K562 (cell line): ENCODE measurements at regions not wholly inside any gene's neighbourhood (a gene's known extent, or its start where the extent isn't known, plus 50 kb on each side); places are given as distances from the start of the nearest gene placed in this dataset.

Source experiments
- ATAC-seq: fragments of 200-7000 bp; cut with Tn5 transposase; 3 replicates; pipeline ENCODE4 v1.9.1; 2020; ENCODE audit warnings: moderate library complexity
- BruUV-seq: library from RNA; stranded (reverse); fragments of 400-500 nt; replicated peaks from 2 replicates; lab custom pipeline; 2021; lab: Mats Ljungman, UMichigan
- CTCF ChIA-PET: fragments of 300-600 bp; formaldehyde crosslinking; extraction: SDS; loops from one replicate; lab custom pipeline; 2021; ENCODE audit warnings: low intra/inter-chr PET ratio; lab: Yijun Ruan, JAX
- POLR2A ChIA-PET: fragments of 300-600, 350-650 bp; sonication (Branson Sonifier 250); formaldehyde crosslinking; extraction: SDS; loops from one replicate; lab custom pipeline; 2021; ENCODE audit warnings: antibody characterized with exemption, inconsistent platforms; lab: Yijun Ruan, JAX
- DNase-seq, 4 experiments: peaks; one replicate each; pipeline versions ENCODE4 v3.0.0 to v3.0.0-alpha.2; 2011 to 2018; ENCODE audit warnings: low spot score in 3 of 4, mixed read lengths in 3 of 4; ENCODE audit errors: extremely low read depth in 1 of 4
- FAIRE-seq: peaks from 2 replicates; lab custom pipeline; 2011; peaks lifted over from hg19 to GRCh38; lab: Jason Lieb, UNC
- H2AFZ ChIP-seq: 2 replicates; pipeline ENCODE4 v1.6.0; 2011; ENCODE audit warnings: low read depth, low read length, control low read depth, inconsistent platforms
- H3K27ac ChIP-seq: fragments of 200-600 bp; 3 replicates; pipeline ENCODE4 v1.8.0; 2011; ENCODE audit warnings: low read depth, mild to moderate bottlenecking, control low read depth, inconsistent platforms, low read length, moderate library complexity, mixed read lengths; ENCODE audit errors: extremely low read depth
- H3K27me3 ChIP-seq, 2 experiments: fragments of 300-600 bp in 1 of 2; 2 replicates in 1 of 2; 3 replicates in 1 of 2; pipeline versions ENCODE4 v1.6.0 to v1.8.0; 2011; ENCODE audit warnings: inconsistent platforms in 2 of 2, low read length in 2 of 2, mild to moderate bottlenecking in 1 of 2, mixed read lengths in 1 of 2, moderate library complexity in 1 of 2; ENCODE audit not compliant: control insufficient read depth in 2 of 2, insufficient read depth in 2 of 2
- H3K36me3 ChIP-seq: fragments of 300-600 bp; 3 replicates; pipeline ENCODE4 v1.8.0; 2011; ENCODE audit warnings: mild to moderate bottlenecking, low read length, inconsistent platforms; ENCODE audit not compliant: control insufficient read depth, insufficient read depth
- H3K4me1 ChIP-seq, 2 experiments: fragments of 200-600 bp in 1 of 2; replicated peaks in 1 of 2; 2 replicates in 1 of 2; 3 replicates in 1 of 2; pipeline versions ENCODE4 v1.5.1 to v1.8.0; 2011; ENCODE audit warnings: inconsistent platforms in 2 of 2, low read length in 2 of 2, mild to moderate bottlenecking in 1 of 2, mixed read lengths in 1 of 2, moderate library complexity in 1 of 2; ENCODE audit not compliant: control insufficient read depth in 2 of 2, insufficient read depth in 2 of 2
- H3K4me2 ChIP-seq: 2 replicates; pipeline ENCODE4 v1.6.1; 2011; ENCODE audit warnings: low read length, control low read depth, inconsistent platforms, mixed read lengths; ENCODE audit not compliant: insufficient read depth
- H3K4me3 ChIP-seq: fragments of 200-600 bp; sonication (generic), shearing (Covaris generic); 2 replicates; pipeline ENCODE4 v1.5.1; 2016; ENCODE audit warnings: control low read depth, inconsistent platforms
- H3K79me2 ChIP-seq: fragments of 200-600 bp; 3 replicates; pipeline ENCODE4 v1.8.0; 2011; ENCODE audit warnings: low read length, inconsistent platforms; ENCODE audit not compliant: control insufficient read depth, insufficient read depth
- H3K9ac ChIP-seq, 2 experiments: 2 replicates each; pipeline versions ENCODE4 v1.6.0 to v1.6.1; 2011; ENCODE audit warnings: low read depth in 2 of 2, low read length in 2 of 2, control low read depth in 1 of 2, inconsistent platforms in 1 of 2, mild to moderate bottlenecking in 1 of 2, mixed read lengths in 1 of 2; ENCODE audit not compliant: insufficient read depth in 1 of 2
- H3K9me1 ChIP-seq: one replicate; pipeline ENCODE4 v1.6.0; 2011; ENCODE audit warnings: inconsistent platforms, mild to moderate bottlenecking, low read length, moderate library complexity; ENCODE audit not compliant: control insufficient read depth, insufficient read depth
- H3K9me3 ChIP-seq: replicated peaks from 2 replicates; pipeline ENCODE4 v1.5.1; 2011; ENCODE audit warnings: low read depth, low read length, inconsistent platforms; ENCODE audit not compliant: control insufficient read depth, insufficient read depth
- H4K20me1 ChIP-seq: replicated peaks from 2 replicates; pipeline ENCODE4 v1.6.1; 2011; ENCODE audit warnings: low read length, inconsistent platforms, mixed read lengths; ENCODE audit not compliant: control insufficient read depth, insufficient read depth
- SRSF3 ChIP-seq: fragments of 200-400 bp; formaldehyde crosslinking; IDR thresholded peaks from 2 replicates; pipeline ENCODE4 v1.6.1; 2016; ENCODE audit warnings: mild to moderate bottlenecking, low read length, moderate library complexity; ENCODE audit not compliant: insufficient read depth
- TAF15 ChIP-seq: fragments of 200-400 bp; formaldehyde crosslinking; IDR thresholded peaks from 2 replicates; pipeline ENCODE4 v1.6.1; 2017; ENCODE audit warnings: mild to moderate bottlenecking, low read depth, low read length, moderate library complexity
- TAL1 ChIP-seq: fragments of 450-650 bp; IDR thresholded peaks from 2 replicates; pipeline ENCODE4 v1.6.1; 2016; ENCODE audit warnings: mild to moderate bottlenecking
- TCFL5 ChIP-seq: fragments of 250-450 bp; sonication (Bioruptor Pico); conservative IDR thresholded peaks from 2 replicates; pipeline ENCODE4 v1.6.1; 2021; ENCODE audit warnings: mild to moderate bottlenecking, moderate library complexity, matching md5 sums
- WGBS: fragments of 100-300 bp; shearing (Covaris generic); methylation state at CpG from one replicate; pipeline ENCODE4 v1.1.6; 2016; ENCODE audit warnings: low coverage, mixed read lengths; ENCODE audit not compliant: insufficient coverage; ENCODE audit errors: missing lambda C conversion rate; 5-methylcytosine and 5-hydroxymethylcytosine counted together
- in situ Hi-C: fragments of 300-500 bp; cut with MboI; formaldehyde crosslinking; loops from 4 replicates; pipeline ENCODE4 v1.15.0; 2018; ENCODE audit warnings: inconsistent platforms, mixed read lengths
- intact Hi-C: fragments of 100-400 bp; cut with micrococcal nuclease; formaldehyde crosslinking; loops from 2 replicates; pipeline ENCODE4 v1.14.2; 2022
- TF ChIP-seq, protein P1 (sequence below): fragments of 250-450 bp; sonication (Bioruptor Pico); IDR thresholded peaks from 2 replicates; pipeline ENCODE4 v1.9.0; 2021; ENCODE audit warnings: mild to moderate bottlenecking, inconsistent platforms

DNA sequence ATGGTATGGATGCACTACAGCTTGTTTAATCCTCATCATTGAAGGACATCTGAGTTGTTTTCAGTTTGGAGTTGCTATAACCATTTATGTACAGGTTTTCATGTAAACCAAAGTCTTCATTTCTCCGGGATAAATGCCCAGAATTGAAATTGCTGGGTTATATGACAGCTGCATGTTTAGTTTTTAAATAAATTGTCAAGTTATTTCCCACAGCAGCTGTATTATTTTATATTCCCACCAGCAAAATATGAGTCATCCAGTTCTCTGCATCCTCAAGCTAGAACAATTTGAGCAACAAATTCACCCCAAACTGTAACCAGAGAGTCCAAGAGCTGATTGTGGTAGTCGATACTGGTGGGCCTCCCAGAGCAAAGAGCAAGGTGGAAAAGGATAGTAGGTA lies 125.6 kb upstream of the PRNP start:
- Histone ChIP-seq H3K36me3 (no peaks in the 10 kb centered on the region), H2AFZ (no peak overlapping the region)
- POLR2A ChIA-PET: interaction anchor here (0.5 to 0.6 kb wide), 2 partner anchors 478 to 480 kb away, joined by 3 read pairs; no protein-coding TSS in a partner anchor
- TF ChIP-seq SRSF3 (no peak), TAF15 (no peak), TCFL5 (no peak), TAL1 (no peak)
- TF ChIP-seq, protein P1, sequence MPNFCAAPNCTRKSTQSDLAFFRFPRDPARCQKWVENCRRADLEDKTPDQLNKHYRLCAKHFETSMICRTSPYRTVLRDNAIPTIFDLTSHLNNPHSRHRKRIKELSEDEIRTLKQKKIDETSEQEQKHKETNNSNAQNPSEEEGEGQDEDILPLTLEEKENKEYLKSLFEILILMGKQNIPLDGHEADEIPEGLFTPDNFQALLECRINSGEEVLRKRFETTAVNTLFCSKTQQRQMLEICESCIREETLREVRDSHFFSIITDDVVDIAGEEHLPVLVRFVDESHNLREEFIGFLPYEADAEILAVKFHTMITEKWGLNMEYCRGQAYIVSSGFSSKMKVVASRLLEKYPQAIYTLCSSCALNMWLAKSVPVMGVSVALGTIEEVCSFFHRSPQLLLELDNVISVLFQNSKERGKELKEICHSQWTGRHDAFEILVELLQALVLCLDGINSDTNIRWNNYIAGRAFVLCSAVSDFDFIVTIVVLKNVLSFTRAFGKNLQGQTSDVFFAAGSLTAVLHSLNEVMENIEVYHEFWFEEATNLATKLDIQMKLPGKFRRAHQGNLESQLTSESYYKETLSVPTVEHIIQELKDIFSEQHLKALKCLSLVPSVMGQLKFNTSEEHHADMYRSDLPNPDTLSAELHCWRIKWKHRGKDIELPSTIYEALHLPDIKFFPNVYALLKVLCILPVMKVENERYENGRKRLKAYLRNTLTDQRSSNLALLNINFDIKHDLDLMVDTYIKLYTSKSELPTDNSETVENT: no peak
- TF ChIP-seq, all 486 proteins: peak for 0
- Histone ChIP-seq H3K9ac (no peak overlapping the region), H3K4me1 (no peaks in the 10 kb centered on the region), H3K79me2 (no peaks in the 10 kb centered on the region), H3K4me3 (no peak overlapping the region), H3K27ac (no peak overlapping the region), H3K27me3 (no peaks in the 10 kb centered on the region), H4K20me1 (no peaks in the 10 kb centered on the region), H3K9me1 (no peaks in the 10 kb centered on the region), H3K4me2 (no peak overlapping the region), H3K9me3 (no peaks in the 10 kb centered on the region)
- no TSS peak for BruUV-seq
- in situ Hi-C loops: no loop called here
- intact Hi-C loops: no loop called here
- WGBS: 0% methylated on average over 2 of the region's 2 CpGs
- FAIRE-seq (no peak), ATAC-seq (no peak), DNase-seq (no peak)
- CTCF ChIA-PET: no interaction called here
